ENCODE measurements at regions not wholly inside any gene's neighbourhood (a gene's known extent, or its start where the extent isn't known, plus 50 kb on each side); places are given as distances from the start of the nearest gene placed in this dataset.
"Not testable (repeated sequence)": the region's sequence is repeated elsewhere in the genome, so short reads cannot be mapped to it uniquely, and the experiment has no call there.

DNA sequence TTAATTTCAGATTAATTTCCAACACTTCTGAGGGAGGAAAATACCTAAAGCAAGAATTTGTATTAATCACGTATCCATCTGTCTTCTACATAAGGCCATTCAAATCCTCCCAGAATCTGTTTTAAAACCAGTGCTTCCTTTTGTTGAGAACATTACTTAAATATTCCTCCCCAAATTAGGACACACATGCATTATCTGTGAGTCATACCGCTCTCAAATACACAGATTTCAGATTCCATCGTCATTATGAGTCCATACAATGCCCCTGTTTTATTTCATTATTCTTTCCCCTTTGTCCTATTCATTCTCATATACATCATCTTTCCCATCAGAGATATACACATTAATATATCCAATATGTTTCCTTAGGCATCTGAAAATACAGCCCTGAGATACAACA, 57.3 kb upstream of the PRSS12 start:
- Histone ChIP-seq H3K9me3 (no peaks in the 10 kb centered on the region), H3K4me1 (no peaks in the 10 kb centered on the region), H3K27ac (no peak overlapping the region), H3K27me3 (no peaks in the 10 kb centered on the region), H3K36me3 (no peaks in the 10 kb centered on the region), H3K4me3 (no peak overlapping the region)
- no peak for TF ChIP-seq POLR2A (IDR thresholded peaks at IDR 0.05)
- TF ChIP-seq, protein P1, sequence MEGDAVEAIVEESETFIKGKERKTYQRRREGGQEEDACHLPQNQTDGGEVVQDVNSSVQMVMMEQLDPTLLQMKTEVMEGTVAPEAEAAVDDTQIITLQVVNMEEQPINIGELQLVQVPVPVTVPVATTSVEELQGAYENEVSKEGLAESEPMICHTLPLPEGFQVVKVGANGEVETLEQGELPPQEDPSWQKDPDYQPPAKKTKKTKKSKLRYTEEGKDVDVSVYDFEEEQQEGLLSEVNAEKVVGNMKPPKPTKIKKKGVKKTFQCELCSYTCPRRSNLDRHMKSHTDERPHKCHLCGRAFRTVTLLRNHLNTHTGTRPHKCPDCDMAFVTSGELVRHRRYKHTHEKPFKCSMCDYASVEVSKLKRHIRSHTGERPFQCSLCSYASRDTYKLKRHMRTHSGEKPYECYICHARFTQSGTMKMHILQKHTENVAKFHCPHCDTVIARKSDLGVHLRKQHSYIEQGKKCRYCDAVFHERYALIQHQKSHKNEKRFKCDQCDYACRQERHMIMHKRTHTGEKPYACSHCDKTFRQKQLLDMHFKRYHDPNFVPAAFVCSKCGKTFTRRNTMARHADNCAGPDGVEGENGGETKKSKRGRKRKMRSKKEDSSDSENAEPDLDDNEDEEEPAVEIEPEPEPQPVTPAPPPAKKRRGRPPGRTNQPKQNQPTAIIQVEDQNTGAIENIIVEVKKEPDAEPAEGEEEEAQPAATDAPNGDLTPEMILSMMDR (IDR thresholded peaks at IDR 0.05), result no peak
- DNase-seq, result no peak

- Histone ChIP-seq H3K27ac (no peak overlapping the region), H3K4me3 (no peak overlapping the region), H3K9me3 (no peaks in the 10 kb centered on the region), H3K27me3 (no peaks in the 10 kb centered on the region), H3K36me3 (no peaks in the 10 kb centered on the region), H3K4me1 (no peaks in the 10 kb centered on the region)
- TF ChIP-seq, protein P1 (IDR thresholded peaks at IDR 0.05), result no peak
- TF ChIP-seq POLR2A (IDR thresholded peaks at IDR 0.05), result no peak
- no peak for DNase-seq
Measured at GRCh38 chr4:118417325-118417724, 64.5 kb upstream of the PRSS12 start.

GRCh38 chr4:118417800-118418199, 65.0 kb upstream of the PRSS12 start:
- not testable (repeated sequence) for H3K27ac ChIP-seq, H3K9me3 ChIP-seq, DNase-seq, H3K27me3 ChIP-seq, H3K4me3 ChIP-seq, H3K36me3 ChIP-seq, H3K4me1 ChIP-seq

- not testable (repeated sequence) for H3K36me3 ChIP-seq, H3K9me3 ChIP-seq, H3K27ac ChIP-seq, H3K4me3 ChIP-seq, DNase-seq, H3K27me3 ChIP-seq, H3K4me1 ChIP-seq
Measured at GRCh38 chr4:118418396-118418795, 65.6 kb upstream of the PRSS12 start.

DNA sequence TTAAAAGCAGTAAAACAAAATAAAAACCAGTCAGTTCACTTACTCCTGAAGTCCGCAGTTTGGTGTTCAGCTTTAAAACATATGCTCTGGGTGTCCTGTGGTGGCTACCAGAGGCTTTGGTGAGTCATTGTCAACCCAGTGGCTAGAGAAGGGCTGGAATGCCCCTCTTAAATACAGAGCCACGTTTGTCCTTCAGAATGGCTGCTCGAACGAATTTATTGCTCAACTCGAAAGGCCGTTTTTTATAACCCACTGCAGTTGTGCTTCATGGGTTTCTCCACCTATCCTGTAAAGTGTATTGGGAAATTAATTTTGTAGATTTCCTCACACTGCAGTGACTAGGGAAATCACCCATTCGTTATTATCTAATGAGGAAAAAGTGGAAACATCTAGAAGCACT, 66.8 kb upstream of the PRSS12 start:
- H3K27ac ChIP-seq, H3K4me3 ChIP-seq, H3K4me1 ChIP-seq, DNase-seq, H3K9me3 ChIP-seq, H3K36me3 ChIP-seq, H3K27me3 ChIP-seq: not testable (repeated sequence)

DNA sequence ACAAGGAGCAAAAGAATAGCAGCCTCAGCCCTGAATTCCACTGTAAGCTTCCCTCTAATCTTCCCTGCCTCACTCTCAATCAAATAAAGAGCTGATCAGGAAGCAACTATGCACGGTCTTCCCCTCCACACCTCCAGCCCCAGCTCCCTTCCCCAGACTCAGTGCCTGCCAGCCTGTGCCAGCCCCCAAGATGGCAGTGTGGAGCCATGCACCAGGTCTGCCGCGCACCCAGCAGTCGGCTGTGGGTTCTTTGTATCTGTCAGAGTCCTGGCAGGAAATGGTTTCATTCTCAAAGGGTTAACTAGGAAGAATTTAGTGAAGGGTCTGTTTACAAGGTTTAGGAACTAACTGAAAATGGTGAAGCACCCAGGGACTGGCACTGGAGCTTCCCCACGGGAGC, 71.3 kb upstream of the PRSS12 start:
- H3K27ac ChIP-seq, H3K27me3 ChIP-seq, H3K36me3 ChIP-seq, H3K4me3 ChIP-seq, H3K9me3 ChIP-seq, H3K4me1 ChIP-seq: not testable (repeated sequence)
- peak in 2 of 3 donors; percentile 56 to 69 for DNase-seq
- TF ChIP-seq, protein P1 (IDR thresholded peaks at IDR 0.05), result peak in 4 of 6 experiments; percentile 27 to 69 (median 68)

GRCh38 chr4:118428881-118429280, 76.1 kb upstream of the PRSS12 start:
- H3K9me3 ChIP-seq, H3K27me3 ChIP-seq, H3K27ac ChIP-seq, DNase-seq, H3K36me3 ChIP-seq, H3K4me3 ChIP-seq, H3K4me1 ChIP-seq: not testable (repeated sequence)

DNA sequence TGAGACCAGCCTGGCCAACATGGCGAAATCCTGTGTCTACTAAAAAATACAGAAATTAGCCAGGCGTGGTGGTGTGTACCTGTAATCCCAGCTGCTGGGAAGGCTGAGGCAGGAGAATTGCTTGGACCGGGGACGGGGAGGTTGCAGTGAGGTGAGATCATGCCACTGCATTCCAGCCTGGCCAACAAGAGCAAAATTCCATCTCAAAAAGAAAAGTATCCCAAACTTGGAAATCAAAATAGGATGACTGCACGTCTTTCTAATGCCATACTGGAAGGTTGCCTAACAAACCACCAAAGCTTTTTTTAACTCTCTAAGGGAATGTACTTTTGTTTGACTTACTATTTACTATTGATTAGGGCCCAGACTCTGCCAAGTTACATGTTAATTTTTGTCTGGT, 79.6 kb upstream of the PRSS12 start:
- H3K27me3 ChIP-seq, H3K4me3 ChIP-seq, H3K27ac ChIP-seq, H3K36me3 ChIP-seq, H3K9me3 ChIP-seq, DNase-seq, H3K4me1 ChIP-seq: not testable (repeated sequence)

DNA sequence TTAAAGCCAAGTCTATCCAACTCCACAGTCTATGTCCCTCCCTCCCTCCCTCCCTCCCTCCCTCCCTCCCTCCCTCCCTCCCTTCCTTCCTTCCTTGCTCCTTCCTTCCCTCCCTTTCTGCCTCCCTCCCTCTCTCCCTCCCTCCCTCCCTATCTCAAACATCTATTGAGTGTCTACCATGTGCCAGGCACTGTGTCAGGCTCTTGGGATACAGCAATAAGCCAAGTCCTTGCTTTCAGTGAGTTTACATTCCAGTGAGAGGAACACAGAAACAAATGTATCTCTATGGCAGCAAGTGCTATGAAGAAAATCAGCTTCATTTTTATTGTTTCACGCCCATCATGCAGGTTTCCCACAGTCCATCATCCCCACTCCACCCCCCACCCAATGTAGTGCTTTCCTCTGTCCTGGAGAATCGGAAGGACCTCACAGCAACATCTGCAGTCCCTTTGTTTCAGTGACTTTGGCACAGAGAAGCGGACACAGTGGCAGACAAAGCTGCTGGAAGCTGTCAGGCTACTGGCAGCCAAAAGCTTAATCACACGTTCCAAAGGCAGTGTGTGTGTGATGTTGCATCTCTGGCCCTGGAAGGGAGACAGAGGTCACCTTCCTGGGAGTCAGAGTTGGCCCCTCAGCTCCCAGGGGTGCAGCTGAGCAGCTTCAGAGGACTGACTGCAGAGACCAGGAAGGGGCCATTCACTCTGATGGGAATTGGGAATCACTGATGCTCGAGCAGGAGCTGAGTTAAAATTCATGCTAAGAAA, 81.0 kb upstream of the PRSS12 start:
- not testable (repeated sequence) for H3K4me3 ChIP-seq, H3K27ac ChIP-seq, H3K27me3 ChIP-seq, H3K36me3 ChIP-seq, H3K9me3 ChIP-seq, H3K4me1 ChIP-seq, DNase-seq

DNA sequence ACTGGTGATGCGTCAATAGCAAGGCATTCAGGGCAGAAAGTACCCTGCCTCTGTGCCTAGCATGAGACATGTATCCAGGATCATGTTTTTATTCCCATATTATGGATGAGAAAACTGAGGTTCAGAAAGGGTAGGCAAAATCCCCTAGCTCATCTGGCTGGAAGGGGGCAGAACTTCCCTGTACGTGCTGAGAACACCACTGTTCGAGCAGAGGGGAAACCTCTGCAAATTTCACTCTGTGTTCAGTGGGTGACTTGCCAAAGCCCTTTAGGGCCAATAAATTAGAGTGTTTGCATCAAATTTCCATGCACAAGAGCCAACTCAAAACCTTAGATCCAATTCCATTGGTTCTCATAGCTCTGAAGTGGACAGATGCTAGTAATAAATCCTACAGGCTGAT, 82.6 kb upstream of the PRSS12 start:
- H3K4me1 ChIP-seq, H3K4me3 ChIP-seq, DNase-seq, H3K27me3 ChIP-seq, H3K9me3 ChIP-seq, H3K36me3 ChIP-seq, H3K27ac ChIP-seq: not testable (repeated sequence)

DNA sequence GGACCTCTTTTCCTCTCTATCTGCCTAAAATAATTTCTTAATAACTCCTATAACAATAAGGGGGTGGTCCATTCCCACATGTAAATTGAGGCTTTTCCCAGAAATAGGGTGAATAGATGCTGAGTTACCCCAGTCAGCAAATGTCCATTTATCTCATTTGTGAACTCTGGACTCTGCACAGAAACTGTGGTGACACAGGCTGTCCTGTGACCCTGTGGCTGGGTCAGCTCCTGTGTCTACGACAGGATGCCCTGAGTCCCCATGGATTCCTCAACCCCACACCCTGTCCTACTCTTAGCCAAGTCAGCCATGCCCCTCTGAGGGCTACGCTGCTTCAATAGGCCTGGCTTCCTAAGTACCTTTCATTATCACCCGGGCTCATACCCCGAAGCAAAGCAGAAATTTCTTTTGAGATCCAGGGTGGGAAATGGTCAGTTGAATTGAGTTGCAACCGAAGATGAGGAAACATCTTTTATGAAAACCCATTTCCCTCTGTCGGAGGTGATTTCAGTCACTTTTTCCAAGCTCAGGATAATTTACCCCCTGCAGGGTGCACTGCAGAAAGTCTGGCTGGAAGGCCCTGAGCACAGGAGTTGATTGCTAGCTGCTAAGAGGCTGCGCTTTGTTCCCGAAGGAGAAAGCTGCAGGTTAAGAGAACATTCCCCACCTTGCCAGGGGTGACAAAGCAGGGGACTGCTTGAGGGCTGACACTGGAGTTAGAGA, 89.5 kb upstream of the PRSS12 start:
- not testable (repeated sequence) for DNase-seq, H3K4me3 ChIP-seq

GRCh38 chr4:118447397-118447796, 94.6 kb upstream of the PRSS12 start:
- H3K27me3 ChIP-seq, H3K27ac ChIP-seq, H3K4me3 ChIP-seq, DNase-seq, H3K9me3 ChIP-seq, H3K4me1 ChIP-seq, H3K36me3 ChIP-seq: not testable (repeated sequence)

More for the DNA sequence above, 89.5 kb upstream of the PRSS12 start:
- H3K27me3 ChIP-seq, H3K27ac ChIP-seq, H3K4me1 ChIP-seq, H3K36me3 ChIP-seq, H3K9me3 ChIP-seq: not testable (repeated sequence)

All from Peyer's patch (tissue), 4 donors.